ENCODE measurements at regions not wholly inside any gene's neighbourhood (a gene's known extent, or its start where the extent isn't known, plus 50 kb on each side); places are given as distances from the start of the nearest gene placed in this dataset.
"Not testable (repeated sequence)": the region's sequence is repeated elsewhere in the genome, so short reads cannot be mapped to it uniquely, and the experiment has no call there.

DNA sequence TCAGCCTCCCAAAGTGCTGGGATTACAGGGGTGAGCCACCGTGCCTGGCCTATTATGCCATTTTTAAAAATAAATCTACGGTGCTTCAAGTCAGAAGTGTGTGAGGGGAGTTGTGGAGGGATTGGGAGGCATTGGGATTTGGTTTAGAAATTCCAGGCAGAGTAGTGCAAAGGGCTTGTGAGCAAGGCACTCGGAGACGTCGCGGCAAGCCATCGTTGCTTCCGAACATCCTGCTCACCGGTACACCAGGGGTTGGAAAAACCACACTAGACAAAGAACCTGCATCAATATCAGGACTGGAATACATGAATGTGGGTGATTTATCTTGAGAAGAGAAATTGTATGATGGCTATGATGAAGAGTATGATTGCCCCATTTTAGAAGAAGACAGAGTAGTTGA, 227.0 kb downstream of the ALG10 start:
- H3K36me3 ChIP-seq (ENCODE audit: low read depth) = no peaks in the 10 kb centered on the region
- H4K20me1 ChIP-seq (ENCODE audit: insufficient read depth) = no peaks in the 10 kb centered on the region
- intact Hi-C loops (cut with micrococcal nuclease; ENCODE audit: unreplicated experiment) = no loop called here
- DNase-seq = no peak
- no peaks in the 10 kb centered on the region for H3K9me3 ChIP-seq (ENCODE audit: insufficient read depth, low read depth)
- H3K79me2 ChIP-seq (ENCODE audit: low read depth) = no peaks in the 10 kb centered on the region
- ChIA-PET POLR2A (ENCODE audit: unreplicated experiment) (no interaction called here), CTCF (no interaction called here)
- peaks cover 4% of the 10 kb centered on the region; the same call in 1 of the 2 replicates for H3F3A ChIP-seq (ENCODE audit: insufficient read depth, low read depth)
- TF ChIP-seq EZH2 (IDR thresholded peaks at IDR 0.05; ENCODE audit: low read depth) = no peak
- TF ChIP-seq, protein P1, sequence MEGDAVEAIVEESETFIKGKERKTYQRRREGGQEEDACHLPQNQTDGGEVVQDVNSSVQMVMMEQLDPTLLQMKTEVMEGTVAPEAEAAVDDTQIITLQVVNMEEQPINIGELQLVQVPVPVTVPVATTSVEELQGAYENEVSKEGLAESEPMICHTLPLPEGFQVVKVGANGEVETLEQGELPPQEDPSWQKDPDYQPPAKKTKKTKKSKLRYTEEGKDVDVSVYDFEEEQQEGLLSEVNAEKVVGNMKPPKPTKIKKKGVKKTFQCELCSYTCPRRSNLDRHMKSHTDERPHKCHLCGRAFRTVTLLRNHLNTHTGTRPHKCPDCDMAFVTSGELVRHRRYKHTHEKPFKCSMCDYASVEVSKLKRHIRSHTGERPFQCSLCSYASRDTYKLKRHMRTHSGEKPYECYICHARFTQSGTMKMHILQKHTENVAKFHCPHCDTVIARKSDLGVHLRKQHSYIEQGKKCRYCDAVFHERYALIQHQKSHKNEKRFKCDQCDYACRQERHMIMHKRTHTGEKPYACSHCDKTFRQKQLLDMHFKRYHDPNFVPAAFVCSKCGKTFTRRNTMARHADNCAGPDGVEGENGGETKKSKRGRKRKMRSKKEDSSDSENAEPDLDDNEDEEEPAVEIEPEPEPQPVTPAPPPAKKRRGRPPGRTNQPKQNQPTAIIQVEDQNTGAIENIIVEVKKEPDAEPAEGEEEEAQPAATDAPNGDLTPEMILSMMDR (conservative IDR thresholded peaks at IDR 0.05) = no peak
- H3K27ac ChIP-seq = no peak overlapping the region
- no TSS peak for BruUV-seq (replicated peaks)
- peaks cover 21% of the 10 kb centered on the region for H3K4me1 ChIP-seq (replicated peaks; ENCODE audit: insufficient read depth)
- H3K4me2 ChIP-seq = no peak overlapping the region
- no peaks in the 10 kb centered on the region for H3K9me2 ChIP-seq (ENCODE audit: insufficient read depth)
- no peaks in the 10 kb centered on the region for H3K27me3 ChIP-seq (ENCODE audit: insufficient read depth, low read depth)
- no peak overlapping the region for H3K4me3 ChIP-seq
- no peak overlapping the region for H2AFZ ChIP-seq

DNA sequence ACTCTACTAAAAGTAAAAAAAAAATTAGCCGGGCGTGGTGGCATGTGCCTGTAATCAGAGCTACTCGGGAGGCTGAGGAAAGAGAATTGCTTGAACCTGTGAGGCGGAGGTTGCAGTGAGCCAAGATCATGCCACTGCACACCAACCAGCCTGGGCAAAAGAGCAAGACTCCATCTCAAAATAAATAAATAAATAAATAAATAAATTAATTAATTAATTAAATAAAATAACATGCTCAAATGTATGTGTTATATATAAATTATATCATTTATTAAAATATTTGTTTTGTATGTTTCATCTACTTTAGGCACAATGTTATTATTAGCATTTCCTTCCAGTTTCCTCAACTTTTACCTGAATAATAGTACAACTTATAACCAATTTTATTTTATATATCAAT, 229.6 kb downstream of the ALG10 start:
- H3F3A ChIP-seq (ENCODE audit: insufficient read depth, low read depth); H3K79me2 ChIP-seq (ENCODE audit: low read depth); H3K4me1 ChIP-seq (replicated peaks; ENCODE audit: insufficient read depth); BruUV-seq (replicated peaks); H3K27ac ChIP-seq; CTCF ChIA-PET; H3K4me3 ChIP-seq; H3K9me3 ChIP-seq (ENCODE audit: insufficient read depth, low read depth); H3K9me2 ChIP-seq (ENCODE audit: insufficient read depth); H3K4me2 ChIP-seq; H4K20me1 ChIP-seq (ENCODE audit: insufficient read depth); H2AFZ ChIP-seq; H3K27me3 ChIP-seq (ENCODE audit: insufficient read depth, low read depth); DNase-seq; POLR2A ChIA-PET (ENCODE audit: unreplicated experiment); intact Hi-C loops (cut with micrococcal nuclease; ENCODE audit: unreplicated experiment); H3K36me3 ChIP-seq (ENCODE audit: low read depth): not testable (repeated sequence)

DNA sequence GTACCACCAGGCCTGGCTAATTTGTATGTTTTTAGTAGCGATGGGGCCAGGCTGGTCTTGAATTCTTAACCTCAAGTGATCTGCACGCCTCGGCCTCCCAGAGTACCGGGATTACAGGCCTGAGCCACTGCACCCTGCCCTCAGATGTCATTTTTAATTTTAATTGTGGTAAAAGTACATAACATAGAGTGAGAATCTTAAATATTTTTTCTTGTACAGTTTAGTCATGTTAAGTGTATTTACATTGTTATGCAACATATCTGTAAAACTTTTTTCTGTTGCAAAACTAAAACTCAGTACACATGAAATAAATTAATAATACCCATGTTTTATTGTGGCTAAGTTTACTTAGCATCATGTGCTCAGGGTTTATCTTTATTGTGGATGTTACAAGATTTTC, 231.4 kb downstream of the ALG10 start:
- Histone ChIP-seq H3F3A (ENCODE audit: insufficient read depth, low read depth) (no peaks in the 10 kb centered on the region), H3K9me3 (ENCODE audit: insufficient read depth, low read depth) (no peaks in the 10 kb centered on the region), H3K4me2 (no peak overlapping the region), H3K79me2 (ENCODE audit: low read depth) (no peaks in the 10 kb centered on the region), H2AFZ (no peak overlapping the region), H3K27me3 (ENCODE audit: insufficient read depth, low read depth) (no peaks in the 10 kb centered on the region), H3K27ac (no peak overlapping the region), H3K4me1 (replicated peaks; ENCODE audit: insufficient read depth) (peaks cover 8% of the 10 kb centered on the region), H3K9me2 (ENCODE audit: insufficient read depth) (no peaks in the 10 kb centered on the region), H3K36me3 (ENCODE audit: low read depth) (no peaks in the 10 kb centered on the region), H3K4me3 (no peak overlapping the region), H4K20me1 (ENCODE audit: insufficient read depth) (no peaks in the 10 kb centered on the region)
- no TSS peak for BruUV-seq (replicated peaks)
- ChIA-PET POLR2A (ENCODE audit: unreplicated experiment) (no interaction called here), CTCF (no interaction called here)
- intact Hi-C loops (cut with micrococcal nuclease; ENCODE audit: unreplicated experiment) = no loop called here
- no peak for DNase-seq
- TF ChIP-seq, protein P1 (conservative IDR thresholded peaks at IDR 0.05) = no peak
- TF ChIP-seq EZH2 (IDR thresholded peaks at IDR 0.05; ENCODE audit: low read depth) = no peak

DNA sequence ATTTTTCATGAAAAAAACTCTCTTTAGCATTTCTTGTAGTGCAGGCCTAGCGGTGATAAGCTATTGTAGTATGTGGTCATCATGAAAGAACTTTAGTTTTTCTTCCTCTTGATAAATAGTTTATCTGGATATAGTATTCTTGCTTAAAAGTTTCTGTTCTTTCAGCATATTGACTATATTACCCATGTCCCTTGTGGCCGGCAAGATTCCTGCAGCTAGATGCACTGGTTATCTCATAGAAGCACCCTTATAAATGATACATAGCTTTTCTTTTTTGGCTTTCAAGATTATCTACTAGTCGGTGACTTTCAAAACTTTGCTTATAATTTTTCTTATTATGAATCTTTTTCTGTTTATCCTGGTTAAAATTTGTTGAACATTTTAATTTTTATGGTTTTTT, 234.8 kb downstream of the ALG10 start:
- Histone ChIP-seq H3K79me2 (ENCODE audit: low read depth) (no peaks in the 10 kb centered on the region), H3K4me3 (no peak overlapping the region), H3F3A (ENCODE audit: insufficient read depth, low read depth) (no peaks in the 10 kb centered on the region), H2AFZ (no peak overlapping the region), H3K4me1 (replicated peaks; ENCODE audit: insufficient read depth) (peaks cover 8% of the 10 kb centered on the region), H3K36me3 (ENCODE audit: low read depth) (no peaks in the 10 kb centered on the region), H3K27ac (no peak overlapping the region), H3K9me3 (ENCODE audit: insufficient read depth, low read depth) (no peaks in the 10 kb centered on the region), H4K20me1 (ENCODE audit: insufficient read depth) (no peaks in the 10 kb centered on the region), H3K27me3 (ENCODE audit: insufficient read depth, low read depth) (no peaks in the 10 kb centered on the region), H3K9me2 (ENCODE audit: insufficient read depth) (no peaks in the 10 kb centered on the region), H3K4me2 (no peak overlapping the region)
- ChIA-PET CTCF (no interaction called here), POLR2A (ENCODE audit: unreplicated experiment) (no interaction called here)
- TF ChIP-seq, protein P1 (conservative IDR thresholded peaks at IDR 0.05) = 0 out of 2 replicates have a peak, but pooled peaks have one; percentile 18
- TF ChIP-seq EZH2 (IDR thresholded peaks at IDR 0.05; ENCODE audit: low read depth) = no peak
- DNase-seq = no peak
- intact Hi-C loops (cut with micrococcal nuclease; ENCODE audit: unreplicated experiment) = no loop called here
- BruUV-seq (replicated peaks) = no TSS peak

DNA sequence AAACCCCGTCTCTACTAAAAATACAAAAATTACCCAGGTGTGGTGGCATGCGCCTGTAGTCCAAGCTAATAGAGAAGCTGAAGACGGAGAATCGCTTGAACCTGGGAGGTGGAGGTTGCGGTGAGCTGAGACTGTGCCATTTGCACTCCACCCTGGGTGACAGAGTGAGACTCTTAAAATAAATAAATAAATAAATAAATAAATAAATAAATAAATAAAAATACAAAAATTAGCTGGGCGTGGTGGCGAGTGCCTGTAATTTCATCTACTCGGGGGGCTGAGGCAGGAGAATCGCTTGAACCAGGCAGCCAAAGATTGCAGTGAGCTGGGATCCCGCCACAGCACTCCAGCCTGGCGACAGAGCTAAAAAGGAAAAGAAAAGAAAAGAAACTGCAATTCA, 239.8 kb downstream of the ALG10 start:
- H4K20me1 ChIP-seq (ENCODE audit: insufficient read depth); H3K4me3 ChIP-seq; CTCF ChIA-PET; POLR2A ChIA-PET (ENCODE audit: unreplicated experiment); BruUV-seq (replicated peaks); H3F3A ChIP-seq (ENCODE audit: insufficient read depth, low read depth); DNase-seq; H3K4me1 ChIP-seq (replicated peaks; ENCODE audit: insufficient read depth); H3K79me2 ChIP-seq (ENCODE audit: low read depth); H3K36me3 ChIP-seq (ENCODE audit: low read depth); H3K9me3 ChIP-seq (ENCODE audit: insufficient read depth, low read depth); intact Hi-C loops (cut with micrococcal nuclease; ENCODE audit: unreplicated experiment); H3K9me2 ChIP-seq (ENCODE audit: insufficient read depth); H3K4me2 ChIP-seq; H2AFZ ChIP-seq; H3K27ac ChIP-seq: not testable (repeated sequence)
- H3K27me3 ChIP-seq (ENCODE audit: insufficient read depth, low read depth) = peaks cover 11% of the 10 kb centered on the region
